ENCODE measurements at regions not wholly inside any gene's neighbourhood (a gene's known extent, or its start where the extent isn't known, plus 50 kb on each side); places are given as distances from the start of the nearest gene placed in this dataset.

- TF ChIP-seq CTCF (IDR thresholded peaks at IDR 0.05; ENCODE audit: low read depth, low read length), result no peak
- H3K4me3 ChIP-seq (ENCODE audit: low read depth, low read length), result no peak overlapping the region
- in situ Hi-C loops (cut with HindIII; ENCODE audit: low sequenced_read_pairs), result no loop called here
- DNase-seq (ENCODE audit: low read depth, low spot score), result no peak
These were observed 165.1 kb upstream of the NDUFV2 start for GRCh38 chr18:8937160-8938094.

- in situ Hi-C loops (cut with HindIII; ENCODE audit: low sequenced_read_pairs), result no loop called here
- no peak for DNase-seq (ENCODE audit: low read depth, low spot score)
- H3K4me3 ChIP-seq (ENCODE audit: low read depth, low read length), result no peak overlapping the region
- TF ChIP-seq CTCF (IDR thresholded peaks at IDR 0.05; ENCODE audit: low read depth, low read length), result no peak
These were observed 163.7 kb upstream of the NDUFV2 start for GRCh38 chr18:8938817-8939216.

- in situ Hi-C loops (cut with HindIII; ENCODE audit: low sequenced_read_pairs), result no loop called here
- TF ChIP-seq CTCF (IDR thresholded peaks at IDR 0.05; ENCODE audit: low read depth, low read length), result no peak
- no peak overlapping the region for H3K4me3 ChIP-seq (ENCODE audit: low read depth, low read length)
- no peak for DNase-seq (ENCODE audit: low read depth, low spot score)
These were observed 160.2 kb upstream of the NDUFV2 start for GRCh38 chr18:8942021-8942908.

GRCh38 chr18:8942909-8943545 is 159.5 kb upstream of the NDUFV2 start:
- no peak for TF ChIP-seq CTCF (IDR thresholded peaks at IDR 0.05; ENCODE audit: low read depth, low read length)
- no peak for DNase-seq (ENCODE audit: low read depth, low spot score)
- in situ Hi-C loops (cut with HindIII; ENCODE audit: low sequenced_read_pairs), result no loop called here
- no peak overlapping the region for H3K4me3 ChIP-seq (ENCODE audit: low read depth, low read length)

- no peak overlapping the region for H3K4me3 ChIP-seq (ENCODE audit: low read depth, low read length)
- in situ Hi-C loops (cut with HindIII; ENCODE audit: low sequenced_read_pairs), result no loop called here
- TF ChIP-seq CTCF (IDR thresholded peaks at IDR 0.05; ENCODE audit: low read depth, low read length), result no peak
- DNase-seq (ENCODE audit: low read depth, low spot score), result peak; percentile 77
These were observed 158.3 kb upstream of the NDUFV2 start for GRCh38 chr18:8943900-8944870.
